GM21447 (cell line): ENCODE measurements at regions not wholly inside any gene's neighbourhood (a gene's known extent, or its start where the extent isn't known, plus 50 kb on each side); places are given as distances from the start of the nearest gene placed in this dataset.
"Not testable (repeated sequence)": the region's sequence is repeated elsewhere in the genome, so short reads cannot be mapped to it uniquely, and the experiment has no call there.

ENCODE experiments used
- ATAC-seq: cut with Tn5 transposase; IDR thresholded peaks from one replicate; pipeline ENCODE4 v1.9.1; 2021; ENCODE audit not compliant: unreplicated experiment

- ATAC-seq = not testable (repeated sequence)
These were observed 357.7 kb downstream of the FAM170A start for GRCh38 chr5:119987077-119987476.

GRCh38 chr5:119991625-119992024 lies 362.3 kb downstream of the FAM170A start:
- no peak for ATAC-seq

- no peak for ATAC-seq
These were observed 366.8 kb downstream of the FAM170A start for GRCh38 chr5:119996128-119996527.

- ATAC-seq = no peak
These were observed 378.2 kb downstream of the FAM170A start for GRCh38 chr5:120007598-120007997.

- ATAC-seq = no peak
These were observed 383.1 kb downstream of the FAM170A start for GRCh38 chr5:120012431-120012830.

- no peak for ATAC-seq
These were observed 385.2 kb downstream of the FAM170A start for GRCh38 chr5:120014535-120014934.

- ATAC-seq = no peak
These were observed 387.5 kb downstream of the FAM170A start for GRCh38 chr5:120016717-120017382.

GRCh38 chr5:120017513-120017912 lies 388.2 kb downstream of the FAM170A start:
- no peak for ATAC-seq

GRCh38 chr5:120035181-120035580 lies 405.8 kb downstream of the FAM170A start:
- ATAC-seq = no peak

GRCh38 chr5:120035815-120036577 lies 406.6 kb downstream of the FAM170A start:
- ATAC-seq = no peak

- no peak for ATAC-seq
These were observed 408.1 kb downstream of the FAM170A start for GRCh38 chr5:120037451-120037850.

- no peak for ATAC-seq
These were observed 409.8 kb downstream of the FAM170A start for GRCh38 chr5:120039111-120039510.

- ATAC-seq = no peak
These were observed 414.1 kb downstream of the FAM170A start for GRCh38 chr5:120043431-120043830.

GRCh38 chr5:120052916-120053828 lies 410.9 kb upstream of the PRR16 start:
- no peak for ATAC-seq

GRCh38 chr5:120053841-120054240 lies 410.3 kb upstream of the PRR16 start:
- ATAC-seq = no peak

GRCh38 chr5:120055858-120056257 lies 408.2 kb upstream of the PRR16 start:
- ATAC-seq = no peak

- ATAC-seq = no peak
These were observed 401.6 kb upstream of the PRR16 start for GRCh38 chr5:120062515-120062917.

- no peak for ATAC-seq
These were observed 391.9 kb upstream of the PRR16 start for GRCh38 chr5:120072068-120072761.

GRCh38 chr5:120073722-120074121 lies 390.4 kb upstream of the PRR16 start:
- ATAC-seq = no peak

GRCh38 chr5:120080781-120081180 lies 383.3 kb upstream of the PRR16 start:
- no peak for ATAC-seq
